H1 (cell line): ENCODE measurements at regions not wholly inside any gene's neighbourhood (a gene's known extent, or its start where the extent isn't known, plus 50 kb on each side); places are given as distances from the start of the nearest gene placed in this dataset.

Source experiments
- MAFK ChIP-seq: IDR thresholded peaks from 2 replicates; pipeline ENCODE4 v1.6.1; 2012; ENCODE audit warnings: low read depth, mild to moderate bottlenecking, improper control_type of control experiment, low read length
- YY1 ChIP-seq: IDR thresholded peaks from 2 replicates; pipeline ENCODE4 v1.6.1; 2011; ENCODE audit warnings: low read depth, mild to moderate bottlenecking, low read length
- TF ChIP-seq, protein P1 (sequence below), 3 experiments: IDR thresholded peaks; 1 replicate in 2 of 3; 2 replicates in 1 of 3; pipeline versions ENCODE4 v1.5.1 to v1.6.1; 2011; ENCODE audit warnings: low read length in 3 of 3, mild to moderate bottlenecking in 3 of 3, inconsistent platforms in 2 of 3, low read depth in 1 of 3, moderate library complexity in 1 of 3; ENCODE audit not compliant: insufficient read depth in 1 of 3; ENCODE audit errors: control extremely low read depth in 1 of 3

DNA sequence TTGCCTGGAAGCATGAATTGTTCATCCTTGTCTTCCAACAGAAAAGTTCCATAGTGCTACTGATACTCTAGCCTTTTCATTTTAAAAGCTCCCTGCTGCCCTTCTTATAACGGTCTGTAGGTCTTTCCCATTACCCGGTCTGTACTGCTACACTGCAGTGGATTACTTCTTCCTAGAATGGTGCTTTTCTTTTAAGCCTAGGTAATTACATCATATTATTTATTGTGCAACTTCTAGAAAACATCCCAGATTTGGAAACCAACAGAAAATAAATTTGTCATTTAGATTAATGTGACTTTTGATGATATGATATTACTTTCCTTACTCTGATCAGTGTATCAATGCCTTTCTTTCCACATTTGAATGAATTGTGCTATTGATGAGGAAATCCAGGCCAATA, 199.4 kb downstream of the TANC2 start:
- TF ChIP-seq MAFK (no peak), YY1 (no peak)
- TF ChIP-seq, protein P1, sequence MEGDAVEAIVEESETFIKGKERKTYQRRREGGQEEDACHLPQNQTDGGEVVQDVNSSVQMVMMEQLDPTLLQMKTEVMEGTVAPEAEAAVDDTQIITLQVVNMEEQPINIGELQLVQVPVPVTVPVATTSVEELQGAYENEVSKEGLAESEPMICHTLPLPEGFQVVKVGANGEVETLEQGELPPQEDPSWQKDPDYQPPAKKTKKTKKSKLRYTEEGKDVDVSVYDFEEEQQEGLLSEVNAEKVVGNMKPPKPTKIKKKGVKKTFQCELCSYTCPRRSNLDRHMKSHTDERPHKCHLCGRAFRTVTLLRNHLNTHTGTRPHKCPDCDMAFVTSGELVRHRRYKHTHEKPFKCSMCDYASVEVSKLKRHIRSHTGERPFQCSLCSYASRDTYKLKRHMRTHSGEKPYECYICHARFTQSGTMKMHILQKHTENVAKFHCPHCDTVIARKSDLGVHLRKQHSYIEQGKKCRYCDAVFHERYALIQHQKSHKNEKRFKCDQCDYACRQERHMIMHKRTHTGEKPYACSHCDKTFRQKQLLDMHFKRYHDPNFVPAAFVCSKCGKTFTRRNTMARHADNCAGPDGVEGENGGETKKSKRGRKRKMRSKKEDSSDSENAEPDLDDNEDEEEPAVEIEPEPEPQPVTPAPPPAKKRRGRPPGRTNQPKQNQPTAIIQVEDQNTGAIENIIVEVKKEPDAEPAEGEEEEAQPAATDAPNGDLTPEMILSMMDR (IDR thresholded peaks at IDR 0.05; ENCODE audit: control extremely low read depth in 1 of 3, insufficient read depth in 1 of 3, low read depth in 1 of 3, low read length in 3 of 3) = no peak
